H9 (cell line): ENCODE measurements at regions not wholly inside any gene's neighbourhood (a gene's known extent, or its start where the extent isn't known, plus 50 kb on each side); places are given as distances from the start of the nearest gene placed in this dataset.

Source experiments
- DNase-seq: peaks from one replicate; pipeline ENCODE4 v3.0.0-alpha.2; 2017
- H2AFZ ChIP-seq: one replicate; pipeline ENCODE4 v1.6.1; 2013; ENCODE audit warnings: mild to moderate bottlenecking, low read length, control low read depth, moderate library complexity
- H2AK5ac ChIP-seq: 2 replicates; pipeline ENCODE4 v1.6.1; 2013; ENCODE audit warnings: low read length, control low read depth, mixed read lengths; ENCODE audit not compliant: insufficient read length
- H2BK120ac ChIP-seq: one replicate; pipeline ENCODE4 v1.6.1; 2013; ENCODE audit warnings: low read depth, mild to moderate bottlenecking, low read length, control low read depth, inconsistent platforms; ENCODE audit not compliant: poor library complexity, severe bottlenecking
- H2BK12ac ChIP-seq: 2 replicates; pipeline ENCODE4 v1.6.1; 2013; ENCODE audit warnings: low read length, control low read depth, mixed read lengths, low read depth; ENCODE audit not compliant: insufficient read length
- H2BK15ac ChIP-seq: 2 replicates; pipeline ENCODE4 v1.6.1; 2013; ENCODE audit warnings: low read depth, low read length, control low read depth
- H2BK20ac ChIP-seq: one replicate; pipeline ENCODE4 v1.6.1; 2013; ENCODE audit warnings: low read depth, mild to moderate bottlenecking, low read length, control low read depth, inconsistent platforms; ENCODE audit not compliant: poor library complexity, severe bottlenecking
- H2BK5ac ChIP-seq: 2 replicates; pipeline ENCODE4 v1.6.1; 2013; ENCODE audit warnings: low read length, control low read depth, mixed read lengths; ENCODE audit not compliant: insufficient read length
- H3K14ac ChIP-seq: 2 replicates; pipeline ENCODE4 v1.6.1; 2013; ENCODE audit warnings: low read length, control low read depth; ENCODE audit not compliant: insufficient read depth
- H3K18ac ChIP-seq: 2 replicates; pipeline ENCODE4 v1.6.1; 2013; ENCODE audit warnings: low read depth, mild to moderate bottlenecking, mixed read lengths, low read length, control low read depth; ENCODE audit not compliant: insufficient read length
- H3K23ac ChIP-seq: 2 replicates; pipeline ENCODE4 v1.6.1; 2013; ENCODE audit warnings: low read length, control low read depth, mixed read lengths, low read depth; ENCODE audit not compliant: insufficient read length
- H3K23me2 ChIP-seq: 2 replicates; pipeline ENCODE4 v1.6.1; 2013; ENCODE audit warnings: low read depth, mild to moderate bottlenecking, mixed read lengths, low read length, control low read depth; ENCODE audit not compliant: insufficient read length, poor library complexity, severe bottlenecking
- H3K27ac ChIP-seq: 2 replicates; pipeline ENCODE4 v1.5.1; 2013; ENCODE audit warnings: low read length, control low read depth, mixed read lengths, low read depth; ENCODE audit not compliant: insufficient read length
- H3K27me3 ChIP-seq: 2 replicates; pipeline ENCODE4 v1.6.1; 2013; ENCODE audit warnings: low read length, control low read depth, inconsistent platforms; ENCODE audit not compliant: insufficient read depth
- H3K4ac ChIP-seq: 2 replicates; pipeline ENCODE4 v1.6.1; 2013; ENCODE audit warnings: low read depth, mild to moderate bottlenecking, control low read depth, inconsistent platforms, low read length, moderate library complexity
- H3K4me1 ChIP-seq: 2 replicates; pipeline ENCODE4 v1.6.1; 2013; ENCODE audit warnings: low read length, control low read depth, inconsistent platforms; ENCODE audit not compliant: insufficient read depth
- H3K4me2 ChIP-seq: 2 replicates; pipeline ENCODE4 v1.6.1; 2013; ENCODE audit warnings: low read length, control low read depth, mixed read lengths; ENCODE audit not compliant: insufficient read length, insufficient read depth
- H3K56ac ChIP-seq: 2 replicates; pipeline ENCODE4 v1.6.1; 2013; ENCODE audit warnings: low read depth, mild to moderate bottlenecking, mixed read lengths, low read length, control low read depth; ENCODE audit not compliant: insufficient read length
- H3K79me1 ChIP-seq: 2 replicates; pipeline ENCODE4 v1.6.1; 2013; ENCODE audit warnings: low read depth, mild to moderate bottlenecking, moderate library complexity, low read length, control low read depth, inconsistent platforms; ENCODE audit not compliant: insufficient read depth, poor library complexity, severe bottlenecking
- H3K79me2 ChIP-seq: 2 replicates; pipeline ENCODE4 v1.6.1; 2013; ENCODE audit warnings: low read length, control low read depth, inconsistent platforms; ENCODE audit not compliant: insufficient read depth
- H3K9ac ChIP-seq: 2 replicates; pipeline ENCODE4 v1.6.1; 2013; ENCODE audit warnings: low read length, control low read depth, mixed read lengths; ENCODE audit not compliant: insufficient read length; ENCODE audit errors: extremely low read depth
- H3K9me3 ChIP-seq: one replicate; pipeline ENCODE4 v1.6.1; 2013; ENCODE audit warnings: low read depth, low read length, inconsistent platforms; ENCODE audit not compliant: control insufficient read depth
- H3T11ph ChIP-seq: one replicate; pipeline ENCODE4 v1.6.1; 2013; ENCODE audit warnings: mild to moderate bottlenecking, low read length, control low read depth, inconsistent platforms
- H4K20me1 ChIP-seq: one replicate; pipeline ENCODE4 v1.6.1; 2013; ENCODE audit not compliant: control insufficient read depth, insufficient read length, insufficient read depth
- H4K5ac ChIP-seq: 2 replicates; pipeline ENCODE4 v1.6.1; 2013; ENCODE audit warnings: low read depth, mild to moderate bottlenecking, mixed read lengths, low read length, control low read depth; ENCODE audit not compliant: insufficient read length
- H4K8ac ChIP-seq: replicated peaks from 2 replicates; pipeline ENCODE4 v1.6.1; 2013; ENCODE audit warnings: low read length, control low read depth, mixed read lengths, low read depth; ENCODE audit not compliant: insufficient read length
- H4K91ac ChIP-seq: 2 replicates; pipeline ENCODE4 v1.6.1; 2013; ENCODE audit warnings: low read depth, mild to moderate bottlenecking, moderate library complexity, mixed read lengths, low read length, control low read depth; ENCODE audit not compliant: insufficient read length
- H3K27ac Mint-ChIP-seq, 3 experiments: 2 replicates in 2 of 3; 3 replicates in 1 of 3; pipeline ENCODE4 v1.8.0; 2020 to 2021; ENCODE audit warnings: mixed read lengths in 3 of 3, mild to moderate bottlenecking in 1 of 3, moderate library complexity in 1 of 3
- H3K27me3 Mint-ChIP-seq: 2 replicates; pipeline ENCODE4 v1.8.0; 2021; ENCODE audit warnings: low read depth, mild to moderate bottlenecking, moderate library complexity, mixed read lengths
- H3K36me3 Mint-ChIP-seq, 3 experiments: 2 replicates in 2 of 3; 3 replicates in 1 of 3; pipeline ENCODE4 v1.8.0; 2020 to 2021; ENCODE audit warnings: low read depth in 3 of 3, mixed read lengths in 3 of 3; ENCODE audit not compliant: insufficient read depth in 1 of 3
- H3K4me1 Mint-ChIP-seq, 2 experiments: 2 replicates each; pipeline ENCODE4 v1.8.0; 2020; ENCODE audit warnings: mixed read lengths in 2 of 2
- H3K4me3 Mint-ChIP-seq, 2 experiments: 2 replicates in 1 of 2; 3 replicates in 1 of 2; pipeline ENCODE4 v1.8.0; 2020 to 2021; ENCODE audit warnings: mild to moderate bottlenecking in 2 of 2, mixed read lengths in 2 of 2, moderate library complexity in 1 of 2
- H3K9me3 Mint-ChIP-seq, 2 experiments: 2 replicates in 1 of 2; 3 replicates in 1 of 2; pipeline ENCODE4 v1.8.0; 2020; ENCODE audit warnings: mild to moderate bottlenecking in 2 of 2, mixed read lengths in 2 of 2, moderate library complexity in 1 of 2
- WGBS: extraction: QIAGEN DNeasy Blood & Tissue Kit; methylation state at CpG from one replicate; pipeline ENCODE4 v1.1.7; 2013; ENCODE audit warnings: missing lambda C conversion rate, low lambda C conversion rate, mixed read lengths; ENCODE audit not compliant: insufficient read length; ENCODE audit errors: extremely low coverage; 5-methylcytosine and 5-hydroxymethylcytosine counted together
- TF ChIP-seq, protein P1 (sequence below): fragments of 200-600 bp; sonication (generic); conservative IDR thresholded peaks from 3 replicates; pipeline ENCODE4 v1.8.0; 2021; ENCODE audit warnings: antibody characterized with exemption, mild to moderate bottlenecking

GRCh38 chr2:166565501-166565900 is 71.5 kb upstream of the SCN7A start:
- no peak overlapping the region for H3K56ac ChIP-seq
- H3K4ac ChIP-seq = no peak overlapping the region
- H4K20me1 ChIP-seq = no peaks in the 10 kb centered on the region
- H4K5ac ChIP-seq = no peak overlapping the region
- H4K8ac ChIP-seq = no peak overlapping the region
- H2BK120ac ChIP-seq = no peak overlapping the region
- H3K27me3 ChIP-seq = no peaks in the 10 kb centered on the region
- Mint-ChIP-seq H3K9me3 (no peaks in the 10 kb centered on the region), H3K4me1 (0 out of 4 replicates have a peak, but pooled peaks cover 0 to 2% of the 10 kb centered on the region in 2 experiments), H3K27me3 (no peaks in the 10 kb centered on the region), H3K36me3 (no peaks in the 10 kb centered on the region), H3K4me3 (no peak overlapping the region), H3K27ac (no peak overlapping the region)
- no peaks in the 10 kb centered on the region for H3K79me1 ChIP-seq
- H2AK5ac ChIP-seq = no peak overlapping the region
- DNase-seq = no peak
- H3K14ac ChIP-seq = no peak overlapping the region
- H3K79me2 ChIP-seq = no peaks in the 10 kb centered on the region
- H3K23me2 ChIP-seq = no peaks in the 10 kb centered on the region
- TF ChIP-seq, protein P1, sequence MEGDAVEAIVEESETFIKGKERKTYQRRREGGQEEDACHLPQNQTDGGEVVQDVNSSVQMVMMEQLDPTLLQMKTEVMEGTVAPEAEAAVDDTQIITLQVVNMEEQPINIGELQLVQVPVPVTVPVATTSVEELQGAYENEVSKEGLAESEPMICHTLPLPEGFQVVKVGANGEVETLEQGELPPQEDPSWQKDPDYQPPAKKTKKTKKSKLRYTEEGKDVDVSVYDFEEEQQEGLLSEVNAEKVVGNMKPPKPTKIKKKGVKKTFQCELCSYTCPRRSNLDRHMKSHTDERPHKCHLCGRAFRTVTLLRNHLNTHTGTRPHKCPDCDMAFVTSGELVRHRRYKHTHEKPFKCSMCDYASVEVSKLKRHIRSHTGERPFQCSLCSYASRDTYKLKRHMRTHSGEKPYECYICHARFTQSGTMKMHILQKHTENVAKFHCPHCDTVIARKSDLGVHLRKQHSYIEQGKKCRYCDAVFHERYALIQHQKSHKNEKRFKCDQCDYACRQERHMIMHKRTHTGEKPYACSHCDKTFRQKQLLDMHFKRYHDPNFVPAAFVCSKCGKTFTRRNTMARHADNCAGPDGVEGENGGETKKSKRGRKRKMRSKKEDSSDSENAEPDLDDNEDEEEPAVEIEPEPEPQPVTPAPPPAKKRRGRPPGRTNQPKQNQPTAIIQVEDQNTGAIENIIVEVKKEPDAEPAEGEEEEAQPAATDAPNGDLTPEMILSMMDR = no peak
- no CpG with 5 or more reads among the region's 3 CpGs for WGBS
- no peak overlapping the region for H3K18ac ChIP-seq
- no peak overlapping the region for H4K91ac ChIP-seq
- no peak overlapping the region for H2BK12ac ChIP-seq
- H3K23ac ChIP-seq = no peak overlapping the region
- no peak overlapping the region for H3K4me2 ChIP-seq
- no peak overlapping the region for H2BK5ac ChIP-seq
- no peak overlapping the region for H3K9ac ChIP-seq
- H3K9me3 ChIP-seq = no peaks in the 10 kb centered on the region
- H3K27ac ChIP-seq = no peak overlapping the region
- H2BK20ac ChIP-seq = no peak overlapping the region
- no peak overlapping the region for H2AFZ ChIP-seq
- H3T11ph ChIP-seq = no peak overlapping the region
- no peak overlapping the region for H2BK15ac ChIP-seq
- no peaks in the 10 kb centered on the region; the same call in 1 of the 2 replicates for H3K4me1 ChIP-seq
